ENCODE measurements at regions not wholly inside any gene's neighbourhood (a gene's known extent, or its start where the extent isn't known, plus 50 kb on each side); places are given as distances from the start of the nearest gene placed in this dataset.

DNA sequence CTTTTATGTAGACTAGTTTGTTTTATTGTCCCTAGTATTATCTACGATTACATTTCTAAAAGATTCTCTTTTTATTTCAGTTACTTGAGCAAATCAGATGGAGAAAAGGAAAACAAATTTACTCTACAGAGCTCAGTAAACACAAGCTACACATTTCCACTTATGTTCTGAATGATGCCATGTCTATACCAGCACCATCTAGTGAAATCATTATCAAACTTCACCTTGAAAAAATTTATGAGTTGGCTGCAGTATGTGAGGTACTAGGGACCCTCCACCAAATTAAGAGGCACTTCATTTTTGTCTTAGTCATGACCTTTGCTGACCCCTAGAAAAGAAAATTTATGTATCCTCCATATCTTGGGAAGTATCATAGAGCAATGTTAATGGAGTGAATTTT is 827.4 kb downstream of the SI start:
- in situ Hi-C loops (cut with MboI; ENCODE audit: low sequenced_read_pairs, unreplicated experiment), result no loop called here
- DNase-seq (ENCODE audit: low spot score), result no peak
- TF ChIP-seq, protein P1, sequence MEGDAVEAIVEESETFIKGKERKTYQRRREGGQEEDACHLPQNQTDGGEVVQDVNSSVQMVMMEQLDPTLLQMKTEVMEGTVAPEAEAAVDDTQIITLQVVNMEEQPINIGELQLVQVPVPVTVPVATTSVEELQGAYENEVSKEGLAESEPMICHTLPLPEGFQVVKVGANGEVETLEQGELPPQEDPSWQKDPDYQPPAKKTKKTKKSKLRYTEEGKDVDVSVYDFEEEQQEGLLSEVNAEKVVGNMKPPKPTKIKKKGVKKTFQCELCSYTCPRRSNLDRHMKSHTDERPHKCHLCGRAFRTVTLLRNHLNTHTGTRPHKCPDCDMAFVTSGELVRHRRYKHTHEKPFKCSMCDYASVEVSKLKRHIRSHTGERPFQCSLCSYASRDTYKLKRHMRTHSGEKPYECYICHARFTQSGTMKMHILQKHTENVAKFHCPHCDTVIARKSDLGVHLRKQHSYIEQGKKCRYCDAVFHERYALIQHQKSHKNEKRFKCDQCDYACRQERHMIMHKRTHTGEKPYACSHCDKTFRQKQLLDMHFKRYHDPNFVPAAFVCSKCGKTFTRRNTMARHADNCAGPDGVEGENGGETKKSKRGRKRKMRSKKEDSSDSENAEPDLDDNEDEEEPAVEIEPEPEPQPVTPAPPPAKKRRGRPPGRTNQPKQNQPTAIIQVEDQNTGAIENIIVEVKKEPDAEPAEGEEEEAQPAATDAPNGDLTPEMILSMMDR (IDR thresholded peaks at IDR 0.05; ENCODE audit: borderline replicate concordance, control extremely low read depth, extremely low read depth, insufficient read depth, missing control alignments), result no peak

DNA sequence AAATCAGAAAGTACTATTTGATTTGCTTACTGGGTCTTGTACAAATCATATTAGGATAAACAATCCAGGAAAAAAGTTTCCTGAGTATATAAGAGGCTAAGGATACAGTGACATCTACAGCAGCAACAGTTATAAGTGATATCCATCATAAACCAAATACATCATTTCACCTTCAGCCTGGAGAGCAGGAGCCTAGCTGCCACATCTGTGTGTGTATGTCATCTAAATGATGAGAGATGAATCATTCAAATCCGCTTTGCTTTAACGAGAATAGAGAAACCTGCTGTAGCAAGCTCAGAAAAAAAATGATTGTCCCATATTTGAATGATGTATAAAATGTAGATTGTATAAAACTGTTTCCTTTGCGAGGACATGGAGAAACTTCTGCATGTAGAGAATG is 841.4 kb downstream of the SI start:
- in situ Hi-C loops (cut with MboI; ENCODE audit: low sequenced_read_pairs, unreplicated experiment), result no loop called here
- TF ChIP-seq, protein P1 (IDR thresholded peaks at IDR 0.05; ENCODE audit: borderline replicate concordance, control extremely low read depth, extremely low read depth, insufficient read depth, missing control alignments), result no peak
- no peak for DNase-seq (ENCODE audit: low spot score)

DNA sequence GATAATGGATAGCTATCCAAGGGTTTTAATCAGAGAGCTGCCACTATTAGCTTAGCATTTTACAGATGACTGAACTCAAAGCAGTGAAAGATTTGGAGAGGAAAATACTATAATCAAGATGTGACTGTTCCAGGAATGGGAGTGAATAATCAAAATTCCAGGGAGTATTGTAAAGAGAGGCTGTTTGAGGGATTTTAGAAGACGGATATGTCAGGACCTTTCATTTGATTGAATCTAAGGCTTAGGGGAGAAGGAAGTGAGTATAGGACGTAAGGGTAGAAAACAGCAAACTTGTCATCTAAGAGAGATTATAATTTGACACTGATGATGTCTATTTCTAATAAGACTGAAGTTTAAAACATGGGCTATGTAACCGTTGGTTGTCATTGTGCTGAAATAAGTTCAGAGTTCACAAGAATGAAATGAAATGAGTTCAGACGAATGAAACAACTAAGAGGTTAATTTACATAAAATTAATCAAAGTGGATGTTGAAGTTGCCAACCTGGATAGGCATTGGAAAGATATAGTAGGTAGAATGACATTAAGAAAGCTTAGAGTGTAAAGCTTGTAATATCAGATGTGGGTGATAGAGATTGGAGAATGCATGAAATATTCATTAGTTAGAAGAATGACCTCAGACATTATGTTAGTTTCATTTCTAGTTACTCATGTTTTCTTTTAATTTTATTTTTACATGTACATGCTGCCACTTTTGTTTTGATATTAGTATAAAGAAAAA is 842.8 kb downstream of the SI start:
- TF ChIP-seq, protein P1 (IDR thresholded peaks at IDR 0.05; ENCODE audit: borderline replicate concordance, control extremely low read depth, extremely low read depth, insufficient read depth, missing control alignments), result no peak
- in situ Hi-C loops (cut with MboI; ENCODE audit: low sequenced_read_pairs, unreplicated experiment), result no loop called here
- DNase-seq (ENCODE audit: low spot score), result no peak

DNA sequence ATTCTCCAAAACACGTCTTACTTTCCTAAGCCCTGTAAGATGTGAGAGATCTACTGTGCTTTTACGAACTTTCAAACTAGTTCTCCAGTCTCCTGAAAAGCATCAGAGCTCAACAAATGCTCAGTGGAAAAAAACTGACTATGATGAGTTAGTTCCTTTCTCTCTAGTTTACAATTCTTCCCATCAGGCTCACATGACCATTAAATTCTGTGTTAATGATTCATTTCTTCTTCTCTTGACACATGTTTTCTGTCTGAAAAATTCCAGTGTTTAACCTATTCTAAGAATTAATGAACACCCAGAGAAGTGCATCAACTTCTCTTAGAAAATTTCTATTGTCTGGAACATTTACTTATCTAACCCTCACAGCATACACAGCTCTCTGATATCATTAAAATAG is 844.3 kb downstream of the SI start:
- TF ChIP-seq, protein P1 (IDR thresholded peaks at IDR 0.05; ENCODE audit: borderline replicate concordance, control extremely low read depth, extremely low read depth, insufficient read depth, missing control alignments), result no peak
- no peak for DNase-seq (ENCODE audit: low spot score)
- in situ Hi-C loops (cut with MboI; ENCODE audit: low sequenced_read_pairs, unreplicated experiment), result no loop called here

DNA sequence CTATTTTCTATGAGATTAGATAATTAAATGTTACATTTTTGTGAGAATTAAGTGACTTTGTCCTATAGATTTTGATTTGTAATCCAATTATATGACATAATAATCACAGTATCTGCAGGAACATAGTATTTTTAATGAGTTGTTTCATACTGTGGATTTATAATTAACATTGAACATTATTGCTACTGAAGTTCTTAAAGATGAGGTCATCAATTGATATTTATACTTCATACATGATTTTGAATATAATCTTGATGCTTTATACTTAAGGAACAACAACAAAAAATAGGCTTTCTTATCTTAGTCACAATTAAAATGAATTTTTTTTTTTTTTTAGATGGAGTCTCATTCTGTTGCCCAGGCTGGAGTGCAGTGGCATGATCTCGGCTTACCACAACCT is 846.6 kb downstream of the SI start:
- in situ Hi-C loops (cut with MboI; ENCODE audit: low sequenced_read_pairs, unreplicated experiment), result no loop called here
- DNase-seq (ENCODE audit: low spot score), result no peak
- TF ChIP-seq, protein P1 (IDR thresholded peaks at IDR 0.05; ENCODE audit: borderline replicate concordance, control extremely low read depth, extremely low read depth, insufficient read depth, missing control alignments), result no peak

DNA sequence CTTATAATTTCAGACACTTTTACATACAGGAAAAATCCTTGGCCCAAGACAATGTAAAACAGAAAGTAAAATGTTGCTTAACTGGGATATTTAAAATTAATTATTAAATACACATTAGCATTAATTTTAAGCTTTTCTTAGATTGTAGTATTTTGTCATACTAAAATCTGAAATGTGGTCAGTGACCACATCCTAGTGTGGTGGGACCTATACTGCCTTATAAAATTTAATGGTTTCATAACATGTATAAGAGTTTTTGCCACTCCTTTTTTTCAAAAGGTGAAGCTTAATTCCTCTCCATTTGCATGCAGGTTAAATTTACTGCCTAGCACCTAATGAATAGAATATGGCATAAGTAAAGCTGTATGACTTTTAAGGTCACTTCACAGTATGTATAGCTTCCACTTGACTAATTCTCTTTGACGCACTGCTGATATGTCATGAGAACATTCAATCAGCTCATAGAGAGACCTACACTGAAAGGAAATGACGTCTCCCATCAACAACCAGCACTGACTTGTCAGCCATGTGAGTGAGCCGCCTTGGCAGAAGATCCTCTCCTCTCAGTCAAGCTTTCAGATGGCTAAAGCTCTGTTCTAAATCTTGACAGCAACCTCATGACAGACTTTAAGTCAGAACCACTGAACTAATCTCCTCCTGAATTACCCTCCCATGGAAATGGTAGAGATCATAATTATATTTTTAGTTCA is 847.8 kb downstream of the SI start:
- DNase-seq (ENCODE audit: low spot score), result no peak
- in situ Hi-C loops (cut with MboI; ENCODE audit: low sequenced_read_pairs, unreplicated experiment), result no loop called here
- TF ChIP-seq, protein P1 (IDR thresholded peaks at IDR 0.05; ENCODE audit: borderline replicate concordance, control extremely low read depth, extremely low read depth, insufficient read depth, missing control alignments), result no peak
